IMR-90 (cell line): ENCODE measurements at regions not wholly inside any gene's neighbourhood (a gene's known extent, or its start where the extent isn't known, plus 50 kb on each side); places are given as distances from the start of the nearest gene placed in this dataset.
A peak's percentile ranks its signal among the peaks of the same experiment; 100 is the strongest.

ENCODE experiments used
- ATAC-seq: fragments of 200-7000 bp; cut with Tn5 transposase; 2 replicates; pipeline ENCODE4 v1.9.1; 2020; ENCODE audit warnings: low read depth, mild to moderate bottlenecking, moderate library complexity
- BruUV-seq: library from RNA; stranded (reverse); fragments of 400-500 nt; replicated peaks from 2 replicates; lab custom pipeline; 2021; lab: Mats Ljungman, UMichigan
- CTCF ChIA-PET: fragments of 300-600 bp; formaldehyde crosslinking; extraction: SDS; loops from one replicate; lab custom pipeline; 2021; ENCODE audit warnings: antibody characterized with exemption; lab: Yijun Ruan, JAX
- POLR2A ChIA-PET: fragments of 300-600 bp; sonication (Branson Sonifier 250); formaldehyde crosslinking; loops from one replicate; lab custom pipeline; 2022; ENCODE audit warnings: antibody characterized with exemption; ENCODE audit not compliant: unreplicated experiment; lab: Charles Lee
- DNase-seq: peaks from one replicate; pipeline ENCODE4 v3.0.0; 2013
- H2AFZ ChIP-seq: replicated peaks from 2 replicates; pipeline ENCODE3; 2013; ENCODE audit warnings: low read length, mild to moderate bottlenecking; ENCODE audit not compliant: poor library complexity
- H2AK5ac ChIP-seq: 2 replicates; pipeline ENCODE4 v1.6.1; 2013; ENCODE audit warnings: low read depth, low read length, inconsistent platforms
- H2AK9ac ChIP-seq: replicated peaks from 2 replicates; pipeline ENCODE3; 2013; ENCODE audit warnings: mild to moderate bottlenecking, low read depth, low read length, moderate library complexity; ENCODE audit not compliant: poor library complexity
- H2BK120ac ChIP-seq: 2 replicates; pipeline ENCODE4 v1.6.1; 2013; ENCODE audit warnings: low read depth, low read length, inconsistent platforms
- H2BK15ac ChIP-seq: 3 replicates; pipeline ENCODE4 v1.6.1; 2013; ENCODE audit warnings: low read depth, low read length, inconsistent platforms
- H2BK20ac ChIP-seq: 2 replicates; pipeline ENCODE4 v1.6.1; 2013; ENCODE audit warnings: low read depth, mild to moderate bottlenecking, inconsistent platforms, low read length, moderate library complexity
- H2BK5ac ChIP-seq: 2 replicates; pipeline ENCODE4 v1.6.1; 2013; ENCODE audit warnings: mild to moderate bottlenecking, low read depth, low read length, inconsistent platforms; ENCODE audit not compliant: poor library complexity, severe bottlenecking
- H3K14ac ChIP-seq: replicated peaks from 2 replicates; pipeline ENCODE4 v1.6.1; 2013; ENCODE audit warnings: low read depth, low read length, inconsistent platforms
- H3K18ac ChIP-seq: 2 replicates; pipeline ENCODE4 v1.6.1; 2013; ENCODE audit warnings: low read depth, low read length, control low read depth
- H3K23ac ChIP-seq: 2 replicates; pipeline ENCODE4 v1.6.1; 2013; ENCODE audit warnings: low read depth, low read length, inconsistent platforms
- H3K27ac ChIP-seq: 2 replicates; pipeline ENCODE4 v1.5.1; 2013; ENCODE audit warnings: mild to moderate bottlenecking, control low read depth, low read length; ENCODE audit not compliant: insufficient read depth
- H3K27me3 ChIP-seq: 2 replicates; pipeline ENCODE4 v1.6.1; 2013; ENCODE audit warnings: low read length; ENCODE audit not compliant: control insufficient read depth, insufficient read depth
- H3K36me3 ChIP-seq: 2 replicates; pipeline ENCODE4 v1.6.1; 2013; ENCODE audit warnings: low read length, mixed read lengths; ENCODE audit not compliant: control insufficient read depth, insufficient read depth
- H3K4ac ChIP-seq: 2 replicates; pipeline ENCODE4 v1.6.1; 2013; ENCODE audit warnings: low read depth, low read length, inconsistent platforms
- H3K4me1 ChIP-seq: 2 replicates; pipeline ENCODE4 v1.6.1; 2013; ENCODE audit warnings: low read length, mixed read lengths; ENCODE audit not compliant: control insufficient read depth, insufficient read depth
- H3K4me2 ChIP-seq: 2 replicates; pipeline ENCODE4 v1.6.1; 2013; ENCODE audit warnings: low read depth, mild to moderate bottlenecking, control low read depth, low read length, moderate library complexity
- H3K4me3 ChIP-seq: 2 replicates; pipeline ENCODE4 v1.5.1; 2013; ENCODE audit warnings: low read depth, mild to moderate bottlenecking, control low read depth, low read length, moderate library complexity; ENCODE audit not compliant: insufficient read depth
- H3K56ac ChIP-seq: 2 replicates; pipeline ENCODE4 v1.6.1; 2013; ENCODE audit warnings: low read length, inconsistent platforms; ENCODE audit not compliant: insufficient read depth; ENCODE audit errors: extremely low read depth
- H3K79me1 ChIP-seq, 2 experiments: 2 replicates each; pipeline ENCODE4 v1.6.1; 2013; ENCODE audit warnings: low read length in 2 of 2, inconsistent platforms in 1 of 2, low read depth in 1 of 2
- H3K9ac ChIP-seq: 2 replicates; pipeline ENCODE4 v1.6.1; 2013; ENCODE audit warnings: low read depth, low read length, control low read depth
- H3K9me1 ChIP-seq: 2 replicates; pipeline ENCODE4 v1.6.1; 2013; ENCODE audit warnings: low read length, inconsistent platforms; ENCODE audit not compliant: insufficient read depth
- H3K9me3 ChIP-seq: 2 replicates; pipeline ENCODE4 v1.6.1; 2013; ENCODE audit warnings: low read length; ENCODE audit not compliant: control insufficient read depth, insufficient read depth
- H4K20me1 ChIP-seq: 2 replicates; pipeline ENCODE4 v1.6.1; 2013; ENCODE audit warnings: low read length, inconsistent platforms; ENCODE audit not compliant: insufficient read depth
- H4K5ac ChIP-seq: 2 replicates; pipeline ENCODE4 v1.6.1; 2013; ENCODE audit warnings: mild to moderate bottlenecking, low read depth, low read length, control low read depth
- H4K8ac ChIP-seq, 2 experiments: 2 replicates each; pipeline ENCODE4 v1.6.1; 2013; ENCODE audit warnings: low read depth in 2 of 2, low read length in 2 of 2, control low read depth in 1 of 2, inconsistent platforms in 1 of 2
- H4K91ac ChIP-seq: 2 replicates; pipeline ENCODE4 v1.6.1; 2013; ENCODE audit warnings: low read depth, low read length, inconsistent platforms; ENCODE audit not compliant: insufficient read depth
- FOS ChIP-seq: fragments of 150-350 bp; IDR thresholded peaks from 2 replicates; pipeline ENCODE4 v1.6.1; 2016; ENCODE audit warnings: low read depth, low read length
- POLR2A ChIP-seq: IDR thresholded peaks from 2 replicates; pipeline ENCODE4 v1.6.1; 2012; ENCODE audit warnings: mild to moderate bottlenecking, low read depth, low read length
- RCOR1 ChIP-seq: IDR thresholded peaks from 2 replicates; pipeline ENCODE4 v1.6.1; 2012; ENCODE audit warnings: mild to moderate bottlenecking, low read length, improper control_type of control experiment; ENCODE audit not compliant: insufficient replicate concordance
- WGBS, 2 experiments: methylation state at CpG; one replicate each; pipeline versions ENCODE4 v1.1.5 to v1.1.7; 2013; ENCODE audit warnings: missing lambda C conversion rate in 2 of 2; ENCODE audit not compliant: insufficient read length in 1 of 2; ENCODE audit errors: extremely low coverage in 2 of 2; 5-methylcytosine and 5-hydroxymethylcytosine counted together
- dilution Hi-C: fragments of 300-500 bp; cut with HindIII; formaldehyde crosslinking; loops from one replicate; pipeline ENCODE4 v1.14.3; 2018; ENCODE audit warnings: low sequenced_read_pairs; ENCODE audit not compliant: unreplicated experiment
- in situ Hi-C: fragments of 300-500 bp; cut with MboI; formaldehyde crosslinking; loops from 3 replicates; pipeline ENCODE4 v1.14.3; 2019; ENCODE audit warnings: low sequenced_read_pairs, inconsistent platforms, mixed read lengths
- intact Hi-C: fragments of 100-400 bp; cut with micrococcal nuclease; formaldehyde crosslinking; loops from 2 replicates; pipeline ENCODE4 v1.10.0; 2022
- TF ChIP-seq, protein P1 (sequence below): fragments of 150-350 bp; IDR thresholded peaks from 2 replicates; pipeline ENCODE4 v1.6.1; 2017; ENCODE audit warnings: mild to moderate bottlenecking, antibody characterized with exemption, low read length, low read depth
- TF ChIP-seq, protein P2 (sequence below): conservative IDR thresholded peaks from 2 replicates; pipeline ENCODE4 v1.5.1; 2012; ENCODE audit warnings: mild to moderate bottlenecking, low read depth, low read length, improper control_type of control experiment

DNA sequence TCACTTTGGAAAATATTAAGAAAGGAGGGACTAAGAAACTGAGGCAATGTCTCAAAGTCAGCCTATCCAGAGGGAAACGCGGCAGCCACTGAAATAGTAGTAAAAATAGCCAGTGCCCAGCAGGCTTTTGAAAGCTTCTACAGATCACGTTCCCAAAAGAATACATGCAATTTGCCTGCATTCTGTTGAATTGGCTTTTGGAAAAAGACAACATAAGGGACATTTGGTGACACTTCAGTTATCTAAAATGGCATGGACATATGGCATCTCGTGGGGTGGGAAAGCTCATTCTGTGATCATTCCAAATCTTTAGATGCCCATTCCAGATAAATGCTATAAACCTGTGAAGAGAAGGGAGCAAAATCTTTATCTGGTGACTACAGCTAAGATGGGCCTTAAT lies 82.8 kb upstream of the PDE1C start:
- Histone ChIP-seq H3K18ac (no peak overlapping the region), H4K91ac (no peak overlapping the region; the same call in 1 of the 2 replicates), H2BK5ac (no peak overlapping the region), H3K9ac (no peak overlapping the region), H3K4me3 (no peak overlapping the region), H3K9me1 (peaks cover 6% of the 10 kb centered on the region; the same call in 1 of the 2 replicates), H2BK20ac (peak overlapping the region; percentile 66), H3K79me1 (no peaks in the 10 kb centered on the region), H3K36me3 (no peaks in the 10 kb centered on the region), H3K27me3 (no peaks in the 10 kb centered on the region), H4K5ac (no peak overlapping the region), H3K9me3 (no peaks in the 10 kb centered on the region), H2AK9ac (no peak overlapping the region), H3K23ac (no peak overlapping the region), H3K14ac (no peak overlapping the region), H2BK120ac (no peak overlapping the region), H2BK15ac (no peak overlapping the region), H3K27ac (no peak overlapping the region), H2AFZ (no peak overlapping the region), H4K8ac (no peak overlapping the region; a peak in 1 of 4 replicates), H3K4me2 (no peak overlapping the region), H3K4ac (no peak overlapping the region), H3K56ac (no peak overlapping the region), H4K20me1 (no peaks in the 10 kb centered on the region), H3K4me1 (peaks cover 2% of the 10 kb centered on the region; the same call in 1 of the 2 replicates), H2AK5ac (no peak overlapping the region)
- ChIA-PET POLR2A (no interaction called here), CTCF (no interaction called here)
- intact Hi-C loops (no loop called here), dilution Hi-C loops (no loop called here), in situ Hi-C loops (no loop called here)
- ATAC-seq (no peak), DNase-seq (no peak)
- WGBS, 2 experiments, result no CpG with 5 or more reads among the region's 4 CpGs
- no TSS peak for BruUV-seq
- TF ChIP-seq RCOR1 (no peak), POLR2A (no peak), FOS (no peak)
- TF ChIP-seq, protein P1, sequence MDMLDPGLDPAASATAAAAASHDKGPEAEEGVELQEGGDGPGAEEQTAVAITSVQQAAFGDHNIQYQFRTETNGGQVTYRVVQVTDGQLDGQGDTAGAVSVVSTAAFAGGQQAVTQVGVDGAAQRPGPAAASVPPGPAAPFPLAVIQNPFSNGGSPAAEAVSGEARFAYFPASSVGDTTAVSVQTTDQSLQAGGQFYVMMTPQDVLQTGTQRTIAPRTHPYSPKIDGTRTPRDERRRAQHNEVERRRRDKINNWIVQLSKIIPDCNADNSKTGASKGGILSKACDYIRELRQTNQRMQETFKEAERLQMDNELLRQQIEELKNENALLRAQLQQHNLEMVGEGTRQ, result no peak
- TF ChIP-seq, protein P2, sequence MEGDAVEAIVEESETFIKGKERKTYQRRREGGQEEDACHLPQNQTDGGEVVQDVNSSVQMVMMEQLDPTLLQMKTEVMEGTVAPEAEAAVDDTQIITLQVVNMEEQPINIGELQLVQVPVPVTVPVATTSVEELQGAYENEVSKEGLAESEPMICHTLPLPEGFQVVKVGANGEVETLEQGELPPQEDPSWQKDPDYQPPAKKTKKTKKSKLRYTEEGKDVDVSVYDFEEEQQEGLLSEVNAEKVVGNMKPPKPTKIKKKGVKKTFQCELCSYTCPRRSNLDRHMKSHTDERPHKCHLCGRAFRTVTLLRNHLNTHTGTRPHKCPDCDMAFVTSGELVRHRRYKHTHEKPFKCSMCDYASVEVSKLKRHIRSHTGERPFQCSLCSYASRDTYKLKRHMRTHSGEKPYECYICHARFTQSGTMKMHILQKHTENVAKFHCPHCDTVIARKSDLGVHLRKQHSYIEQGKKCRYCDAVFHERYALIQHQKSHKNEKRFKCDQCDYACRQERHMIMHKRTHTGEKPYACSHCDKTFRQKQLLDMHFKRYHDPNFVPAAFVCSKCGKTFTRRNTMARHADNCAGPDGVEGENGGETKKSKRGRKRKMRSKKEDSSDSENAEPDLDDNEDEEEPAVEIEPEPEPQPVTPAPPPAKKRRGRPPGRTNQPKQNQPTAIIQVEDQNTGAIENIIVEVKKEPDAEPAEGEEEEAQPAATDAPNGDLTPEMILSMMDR, result no peak
